Neutrophil (primary cell): ENCODE measurements at regions not wholly inside any gene's neighbourhood (a gene's known extent, or its start where the extent isn't known, plus 50 kb on each side); places are given as distances from the start of the nearest gene placed in this dataset.

Experiments used
- H3K27ac ChIP-seq: fragments of 200-600 bp; sonication (generic); 2 replicates; pipeline ENCODE4 v1.5.1; 2016; ENCODE audit warnings: mild to moderate bottlenecking, moderate library complexity
- H3K27me3 ChIP-seq: fragments of 200-600 bp; sonication (generic); 2 replicates; pipeline ENCODE4 v1.6.0; 2016; ENCODE audit warnings: mild to moderate bottlenecking
- H3K36me3 ChIP-seq: fragments of 200-600 bp; sonication (generic); 2 replicates; pipeline ENCODE4 v1.5.1; 2017
- H3K4me1 ChIP-seq, 2 experiments: fragments of 200-600 bp in 1 of 2; sonication (generic) in 1 of 2; 1 replicate in 1 of 2; 2 replicates in 1 of 2; pipeline versions ENCODE4 v1.5.1 to v1.6.1; 2013 to 2016; ENCODE audit warnings: low read depth in 1 of 2, low read length in 1 of 2, mild to moderate bottlenecking in 1 of 2, moderate library complexity in 1 of 2; ENCODE audit not compliant: control insufficient read depth in 1 of 2, insufficient read depth in 1 of 2
- H3K4me3 ChIP-seq, 2 experiments: fragments of 200-600 bp in 1 of 2; sonication (generic) in 1 of 2; 1 replicate in 1 of 2; 2 replicates in 1 of 2; pipeline ENCODE4 v1.5.1; 2013 to 2016; ENCODE audit warnings: low read depth in 1 of 2, low read length in 1 of 2, mild to moderate bottlenecking in 1 of 2, moderate library complexity in 1 of 2
- H3K9me3 ChIP-seq: fragments of 200-600 bp; sonication (generic); 2 replicates; pipeline ENCODE4 v1.5.1; 2016
- CTCF ChIP-seq: fragments of 200-600 bp; sonication (generic); IDR thresholded peaks from 2 replicates; pipeline ENCODE4 v1.5.1; 2016; ENCODE audit warnings: antibody characterized with exemption

GRCh38 chr9:106580546-106580945, 282.4 kb upstream of the ZNF462 start:
- no peak for TF ChIP-seq CTCF
- H3K9me3 ChIP-seq, result no peaks in the 10 kb centered on the region
- no peak overlapping the region for H3K4me3 ChIP-seq
- H3K36me3 ChIP-seq, result no peaks in the 10 kb centered on the region
- no peaks in the 10 kb centered on the region for H3K27me3 ChIP-seq
- no peak overlapping the region for H3K27ac ChIP-seq
- no peaks in the 10 kb centered on the region for H3K4me1 ChIP-seq

- Histone ChIP-seq H3K4me1 (no peaks in the 10 kb centered on the region), H3K36me3 (no peaks in the 10 kb centered on the region), H3K9me3 (no peaks in the 10 kb centered on the region), H3K4me3 (no peak overlapping the region), H3K27ac (no peak overlapping the region), H3K27me3 (no peaks in the 10 kb centered on the region)
- TF ChIP-seq CTCF, result no peak
Measured at GRCh38 chr9:106581973-106582372, 281.0 kb upstream of the ZNF462 start.

- H3K4me3 ChIP-seq, result no peak overlapping the region
- no peak for TF ChIP-seq CTCF
Measured at GRCh38 chr9:106583751-106584150, 279.2 kb upstream of the ZNF462 start.

GRCh38 chr9:106587042-106587441, 275.9 kb upstream of the ZNF462 start:
- H3K27me3 ChIP-seq, result no peaks in the 10 kb centered on the region
- H3K4me1 ChIP-seq, result no peaks in the 10 kb centered on the region
- no peaks in the 10 kb centered on the region for H3K9me3 ChIP-seq
- H3K36me3 ChIP-seq, result no peaks in the 10 kb centered on the region
- TF ChIP-seq CTCF, result no peak
- H3K4me3 ChIP-seq, result no peak overlapping the region
- H3K27ac ChIP-seq, result no peak overlapping the region

More at GRCh38 chr9:106583751-106584150, 279.2 kb upstream of the ZNF462 start:
- Histone ChIP-seq H3K27ac (no peak overlapping the region), H3K9me3 (no peaks in the 10 kb centered on the region), H3K36me3 (no peaks in the 10 kb centered on the region), H3K4me1 (no peaks in the 10 kb centered on the region), H3K27me3 (no peaks in the 10 kb centered on the region)

GRCh38 chr9:106588626-106589025, 274.3 kb upstream of the ZNF462 start:
- no peak overlapping the region for H3K4me3 ChIP-seq
- no peaks in the 10 kb centered on the region for H3K27me3 ChIP-seq
- no peaks in the 10 kb centered on the region for H3K9me3 ChIP-seq
- no peak overlapping the region for H3K27ac ChIP-seq
- no peaks in the 10 kb centered on the region for H3K4me1 ChIP-seq
- no peaks in the 10 kb centered on the region for H3K36me3 ChIP-seq
- TF ChIP-seq CTCF, result no peak
